Neural cell (in vitro differentiated cells): ENCODE measurements at regions not wholly inside any gene's neighbourhood (a gene's known extent, or its start where the extent isn't known, plus 50 kb on each side); places are given as distances from the start of the nearest gene placed in this dataset.
"Not testable (repeated sequence)": the region's sequence is repeated elsewhere in the genome, so short reads cannot be mapped to it uniquely, and the experiment has no call there.

Source experiments
- CTCF ChIP-seq: fragments of 450-650 bp; IDR thresholded peaks from 2 replicates; pipeline ENCODE4 v1.5.1; 2014; ENCODE audit warnings: antibody characterized with exemption, mild to moderate bottlenecking, moderate library complexity; ENCODE audit not compliant: poor library complexity, severe bottlenecking
- EP300 ChIP-seq: fragments of 450-650 bp; conservative IDR thresholded peaks from 2 replicates; pipeline ENCODE4 v1.6.1; 2014; ENCODE audit warnings: antibody characterized with exemption, mild to moderate bottlenecking, moderate library complexity; ENCODE audit not compliant: poor library complexity, severe bottlenecking
- EZH2 ChIP-seq: fragments of 200-600, 300-800 bp; shearing (Covaris generic), sonication (generic); IDR thresholded peaks from 2 replicates; pipeline ENCODE4 v1.6.1; 2014; ENCODE audit warnings: antibody characterized with exemption, low read length, borderline replicate concordance, mild to moderate bottlenecking; ENCODE audit not compliant: insufficient read depth, poor library complexity, severe bottlenecking
- MXI1 ChIP-seq: fragments of 450-650 bp; conservative IDR thresholded peaks from 2 replicates; pipeline ENCODE4 v1.6.1; 2014; ENCODE audit warnings: antibody characterized with exemption, mild to moderate bottlenecking; ENCODE audit not compliant: poor library complexity, severe bottlenecking
- POLR2AphosphoS5 ChIP-seq: IDR thresholded peaks from 2 replicates; pipeline ENCODE4 v1.6.1; 2012
- RAD21 ChIP-seq: fragments of 450-650 bp; conservative IDR thresholded peaks from 2 replicates; pipeline ENCODE4 v1.6.1; 2014; ENCODE audit warnings: antibody characterized with exemption, mild to moderate bottlenecking, moderate library complexity
- TAF1 ChIP-seq: IDR thresholded peaks from 2 replicates; pipeline ENCODE4 v1.6.1; 2012; ENCODE audit warnings: low read depth

- TF ChIP-seq EZH2, CTCF, POLR2AphosphoS5, RAD21, EP300, TAF1, MXI1: not testable (repeated sequence)
Measured at GRCh38 chr9:39579000-39579399, 223.5 kb downstream of the SPATA31A1 start.
